GM23338 (cell line): ENCODE measurements at regions not wholly inside any gene's neighbourhood (a gene's known extent, or its start where the extent isn't known, plus 50 kb on each side); places are given as distances from the start of the nearest gene placed in this dataset.

Experiments used
- ATAC-seq: fragments of 200-7000 bp; cut with Tn5 transposase; 3 replicates; pipeline ENCODE4 v1.9.1; 2020
- DNase-seq: peaks from one replicate; pipeline ENCODE4 v3.0.0-alpha.2; 2015; ENCODE audit warnings: low spot score
- H2AFZ ChIP-seq: fragments of 200-600 bp; sonication (generic); 2 replicates; pipeline ENCODE4 v1.8.0; 2016; ENCODE audit warnings: antibody characterized with exemption, mild to moderate bottlenecking, moderate library complexity
- H3F3A ChIP-seq: fragments of 200-600 bp; sonication (generic); replicated peaks from 2 replicates; pipeline ENCODE4 v1.8.0; 2017; ENCODE audit warnings: antibody characterized with exemption, mixed run types, low read depth
- H3K27ac ChIP-seq: fragments of 200-600 bp; sonication (generic); 2 replicates; pipeline ENCODE4 v1.6.1; 2016; ENCODE audit warnings: low read depth
- H3K27me3 ChIP-seq: fragments of 200-600 bp; sonication (generic); 2 replicates; pipeline ENCODE4 v1.8.0; 2016; ENCODE audit warnings: mild to moderate bottlenecking, mixed run types, moderate library complexity; ENCODE audit not compliant: insufficient read depth
- H3K36me3 ChIP-seq: fragments of 200-600 bp; sonication (generic); 2 replicates; pipeline ENCODE4 v1.8.0; 2016; ENCODE audit warnings: mild to moderate bottlenecking; ENCODE audit not compliant: insufficient read depth
- H3K4me1 ChIP-seq: fragments of 200-600 bp; sonication (generic); 2 replicates; pipeline ENCODE4 v1.8.0; 2016; ENCODE audit warnings: mild to moderate bottlenecking, moderate library complexity; ENCODE audit not compliant: insufficient read depth
- H3K4me2 ChIP-seq: fragments of 200-600 bp; sonication (generic); 2 replicates; pipeline ENCODE4 v1.7.1; 2017; ENCODE audit warnings: mixed run types
- H3K4me3 ChIP-seq: fragments of 200-600 bp; sonication (generic); 2 replicates; pipeline ENCODE4 v1.6.1; 2016; ENCODE audit warnings: mixed run types
- H3K79me2 ChIP-seq: fragments of 200-600 bp; sonication (generic); replicated peaks from 2 replicates; pipeline ENCODE4 v1.8.0; 2017; ENCODE audit warnings: mild to moderate bottlenecking; ENCODE audit not compliant: insufficient read depth
- H3K9me2 ChIP-seq: fragments of 200-600 bp; sonication (generic); 2 replicates; pipeline ENCODE4 v1.8.0; 2017; ENCODE audit not compliant: insufficient read depth
- H4K20me1 ChIP-seq: fragments of 200-600 bp; sonication (generic); replicated peaks from 2 replicates; pipeline ENCODE4 v1.8.0; 2017; ENCODE audit warnings: mild to moderate bottlenecking; ENCODE audit not compliant: insufficient read depth
- H3K27ac Mint-ChIP-seq: 2 replicates; pipeline ENCODE4 v1.8.0; 2020; ENCODE audit warnings: inconsistent platforms, mild to moderate bottlenecking, moderate library complexity, mixed read lengths
- H3K27me3 Mint-ChIP-seq: 3 replicates; pipeline ENCODE4 v1.8.0; 2022; ENCODE audit warnings: low read depth, mild to moderate bottlenecking, moderate library complexity, mixed read lengths, inconsistent platforms; ENCODE audit not compliant: insufficient read depth, poor library complexity
- H3K36me3 Mint-ChIP-seq: 3 replicates; pipeline ENCODE4 v1.8.0; 2021; ENCODE audit warnings: low read depth, mild to moderate bottlenecking, inconsistent platforms, moderate library complexity, mixed read lengths
- H3K4me1 Mint-ChIP-seq: 3 replicates; pipeline ENCODE4 v1.8.0; 2020; ENCODE audit warnings: mild to moderate bottlenecking, inconsistent platforms, mixed read lengths
- H3K4me3 Mint-ChIP-seq: 3 replicates; pipeline ENCODE4 v1.8.0; 2021; ENCODE audit warnings: moderate library complexity, mild to moderate bottlenecking, inconsistent platforms, mixed read lengths
- H3K9me3 Mint-ChIP-seq: 3 replicates; pipeline ENCODE4 v1.8.0; 2020; ENCODE audit warnings: moderate library complexity, mild to moderate bottlenecking, inconsistent platforms, mixed read lengths
- CREB1 ChIP-seq: fragments of 250-450 bp; sonication (Bioruptor Pico); IDR thresholded peaks from 2 replicates; pipeline ENCODE4 v1.5.0; 2020; ENCODE audit warnings: low read depth, mild to moderate bottlenecking, moderate library complexity
- CTCF ChIP-seq, 2 experiments: fragments of 200-600 bp in 1 of 2; sonication (generic) in 1 of 2; conservative IDR thresholded peaks; 2 replicates each; pipeline versions ENCODE4 v1.5.1 to v1.6.1; 2016 to 2017; ENCODE audit warnings: antibody characterized with exemption in 2 of 2, low read depth in 2 of 2, mild to moderate bottlenecking in 2 of 2, moderate library complexity in 1 of 2
- ETS1 ChIP-seq: IDR thresholded peaks from 2 replicates; pipeline ENCODE4 v1.6.1; 2016; ENCODE audit warnings: antibody characterized with exemption
- EZH2 ChIP-seq: fragments of 200-600 bp; sonication (generic); IDR thresholded peaks from one replicate; pipeline ENCODE4 v1.8.0; 2017; ENCODE audit warnings: antibody characterized with exemption, mild to moderate bottlenecking, low read depth; ENCODE audit not compliant: unreplicated experiment
- EZH2phosphoT487 ChIP-seq: fragments of 200-600 bp; sonication (generic); IDR thresholded peaks from one replicate; pipeline ENCODE4 v1.8.1; 2018; ENCODE audit warnings: antibody characterized with exemption; ENCODE audit not compliant: unreplicated experiment
- JUNB ChIP-seq: IDR thresholded peaks from one replicate; pipeline ENCODE4 v1.6.1; 2016; ENCODE audit warnings: antibody characterized with exemption; ENCODE audit not compliant: unreplicated experiment
- NANOG ChIP-seq: IDR thresholded peaks from 2 replicates; pipeline ENCODE4 v1.6.1; 2016; ENCODE audit warnings: antibody characterized with exemption, borderline replicate concordance
- POLR2AphosphoS5 ChIP-seq: IDR thresholded peaks from 2 replicates; pipeline ENCODE4 v1.6.1; 2016; ENCODE audit warnings: antibody characterized with exemption, low read depth
- STAT1 ChIP-seq: IDR thresholded peaks from one replicate; pipeline ENCODE4 v1.6.1; 2016; ENCODE audit warnings: antibody characterized with exemption; ENCODE audit not compliant: unreplicated experiment
- ZNF114 ChIP-seq: fragments of 250-450 bp; sonication (Bioruptor Pico); IDR thresholded peaks from 2 replicates; pipeline ENCODE4 v1.5.0; 2020; ENCODE audit warnings: mild to moderate bottlenecking, moderate library complexity
- ZNF331 ChIP-seq: fragments of 250-450 bp; sonication (Bioruptor Pico); IDR thresholded peaks from 2 replicates; pipeline ENCODE4 v1.5.0; 2020; ENCODE audit warnings: low read depth, mild to moderate bottlenecking, moderate library complexity
- ZNF462 ChIP-seq: fragments of 250-450 bp; sonication (Bioruptor Pico); IDR thresholded peaks from 2 replicates; pipeline ENCODE4 v1.5.0; 2020; ENCODE audit warnings: mild to moderate bottlenecking, moderate library complexity
- TF ChIP-seq, protein P1 (sequence below): IDR thresholded peaks from one replicate; pipeline ENCODE4 v1.6.1; 2018; ENCODE audit warnings: antibody characterized with exemption; ENCODE audit not compliant: unreplicated experiment

- Histone ChIP-seq H3K9me2 (peaks cover 5% of the 10 kb centered on the region; the same call in 1 of the 2 replicates), H3K36me3 (no peaks in the 10 kb centered on the region), H2AFZ (0 out of 2 replicates have a peak overlapping the region, but pooled peaks have one; percentile 13), H3K79me2 (no peaks in the 10 kb centered on the region), H3K27me3 (0 out of 2 replicates have a peak, but pooled peaks cover 3% of the 10 kb centered on the region), H3F3A (no peaks in the 10 kb centered on the region), H3K4me1 (no peaks in the 10 kb centered on the region), H3K4me2 (no peak overlapping the region), H4K20me1 (no peaks in the 10 kb centered on the region), H3K4me3 (no peak overlapping the region), H3K27ac (no peak overlapping the region)
- no peak for DNase-seq
- no peak for TF ChIP-seq EZH2phosphoT487
- no peak for TF ChIP-seq STAT1
- TF ChIP-seq ETS1, result no peak
- TF ChIP-seq CREB1 (CRISPR knock-in tag), result no peak
- no peak for TF ChIP-seq CTCF (conservative IDR thresholded peaks at IDR 0.05; ENCODE audit: low read depth in 2 of 2)
- no peak for TF ChIP-seq ZNF331
- no peak for TF ChIP-seq EZH2
- TF ChIP-seq ZNF114 (CRISPR knock-in tag), result no peak
- TF ChIP-seq POLR2AphosphoS5, result no peak
- no peak for TF ChIP-seq ZNF462 (CRISPR knock-in tag)
- TF ChIP-seq, protein P1, sequence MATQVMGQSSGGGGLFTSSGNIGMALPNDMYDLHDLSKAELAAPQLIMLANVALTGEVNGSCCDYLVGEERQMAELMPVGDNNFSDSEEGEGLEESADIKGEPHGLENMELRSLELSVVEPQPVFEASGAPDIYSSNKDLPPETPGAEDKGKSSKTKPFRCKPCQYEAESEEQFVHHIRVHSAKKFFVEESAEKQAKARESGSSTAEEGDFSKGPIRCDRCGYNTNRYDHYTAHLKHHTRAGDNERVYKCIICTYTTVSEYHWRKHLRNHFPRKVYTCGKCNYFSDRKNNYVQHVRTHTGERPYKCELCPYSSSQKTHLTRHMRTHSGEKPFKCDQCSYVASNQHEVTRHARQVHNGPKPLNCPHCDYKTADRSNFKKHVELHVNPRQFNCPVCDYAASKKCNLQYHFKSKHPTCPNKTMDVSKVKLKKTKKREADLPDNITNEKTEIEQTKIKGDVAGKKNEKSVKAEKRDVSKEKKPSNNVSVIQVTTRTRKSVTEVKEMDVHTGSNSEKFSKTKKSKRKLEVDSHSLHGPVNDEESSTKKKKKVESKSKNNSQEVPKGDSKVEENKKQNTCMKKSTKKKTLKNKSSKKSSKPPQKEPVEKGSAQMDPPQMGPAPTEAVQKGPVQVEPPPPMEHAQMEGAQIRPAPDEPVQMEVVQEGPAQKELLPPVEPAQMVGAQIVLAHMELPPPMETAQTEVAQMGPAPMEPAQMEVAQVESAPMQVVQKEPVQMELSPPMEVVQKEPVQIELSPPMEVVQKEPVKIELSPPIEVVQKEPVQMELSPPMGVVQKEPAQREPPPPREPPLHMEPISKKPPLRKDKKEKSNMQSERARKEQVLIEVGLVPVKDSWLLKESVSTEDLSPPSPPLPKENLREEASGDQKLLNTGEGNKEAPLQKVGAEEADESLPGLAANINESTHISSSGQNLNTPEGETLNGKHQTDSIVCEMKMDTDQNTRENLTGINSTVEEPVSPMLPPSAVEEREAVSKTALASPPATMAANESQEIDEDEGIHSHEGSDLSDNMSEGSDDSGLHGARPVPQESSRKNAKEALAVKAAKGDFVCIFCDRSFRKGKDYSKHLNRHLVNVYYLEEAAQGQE, result no peak
- TF ChIP-seq NANOG, result no peak
- TF ChIP-seq JUNB, result no peak
- no peak overlapping the region for H3K27ac Mint-ChIP-seq
- H3K9me3 Mint-ChIP-seq, result no peaks in the 10 kb centered on the region
- no peak overlapping the region for H3K4me3 Mint-ChIP-seq
- no peaks in the 10 kb centered on the region for H3K27me3 Mint-ChIP-seq
- H3K4me1 Mint-ChIP-seq, result peaks cover 5% of the 10 kb centered on the region; the same call in 2 of the 3 replicates
- H3K36me3 Mint-ChIP-seq, result no peaks in the 10 kb centered on the region
- no peak for ATAC-seq
Observed at GRCh38 chr7:31445686-31446355, 68.1 kb upstream of the ITPRID1 start.
